ENCODE measurements at regions not wholly inside any gene's neighbourhood (a gene's known extent, or its start where the extent isn't known, plus 50 kb on each side); places are given as distances from the start of the nearest gene placed in this dataset.
"Not testable (repeated sequence)": the region's sequence is repeated elsewhere in the genome, so short reads cannot be mapped to it uniquely, and the experiment has no call there.

GRCh38 chr4:43607827-43608461, 715.4 kb downstream of the GRXCR1 start:
- no peak for DNase-seq (ENCODE audit: low read depth)

GRCh38 chr4:43619219-43619618, 726.7 kb downstream of the GRXCR1 start:
- no peak for DNase-seq (ENCODE audit: low read depth)

GRCh38 chr4:43637893-43638292, 745.4 kb downstream of the GRXCR1 start:
- not testable (repeated sequence) for DNase-seq (ENCODE audit: low read depth)

- DNase-seq (ENCODE audit: low read depth): no peak
Measured at GRCh38 chr4:43651991-43652390, 759.5 kb downstream of the GRXCR1 start.

- not testable (repeated sequence) for DNase-seq (ENCODE audit: low read depth)
Measured at GRCh38 chr4:43659547-43659946, 767.0 kb downstream of the GRXCR1 start.

GRCh38 chr4:43672265-43672885, 776.2 kb downstream of the KCTD8 start:
- not testable (repeated sequence) for DNase-seq (ENCODE audit: low read depth)

GRCh38 chr4:43680421-43680820, 768.2 kb downstream of the KCTD8 start:
- no peak for DNase-seq (ENCODE audit: low read depth)

- peak; percentile 4 for DNase-seq (ENCODE audit: low read depth)
Measured at GRCh38 chr4:43682551-43682950, 766.1 kb downstream of the KCTD8 start.

GRCh38 chr4:43690116-43690515, 758.5 kb downstream of the KCTD8 start:
- no peak for DNase-seq (ENCODE audit: low read depth)

GRCh38 chr4:43693876-43694275, 754.7 kb downstream of the KCTD8 start:
- DNase-seq (ENCODE audit: low read depth): no peak

GRCh38 chr4:43709443-43709842, 739.2 kb downstream of the KCTD8 start:
- no peak for DNase-seq (ENCODE audit: low read depth)

- no peak for DNase-seq (ENCODE audit: low read depth)
Measured at GRCh38 chr4:43716721-43717395, 731.8 kb downstream of the KCTD8 start.

- peak; percentile 2 for DNase-seq (ENCODE audit: low read depth)
Measured at GRCh38 chr4:43718369-43718768, 730.2 kb downstream of the KCTD8 start.

GRCh38 chr4:43732829-43733426, 715.7 kb downstream of the KCTD8 start:
- no peak for DNase-seq (ENCODE audit: low read depth)

- DNase-seq (ENCODE audit: low read depth): no peak
Measured at GRCh38 chr4:43742083-43742482, 706.5 kb downstream of the KCTD8 start.

- DNase-seq (ENCODE audit: low read depth): no peak
Measured at GRCh38 chr4:43754566-43754965, 694.0 kb downstream of the KCTD8 start.

GRCh38 chr4:43757147-43757546, 691.5 kb downstream of the KCTD8 start:
- peak; percentile 21 for DNase-seq (ENCODE audit: low read depth)

- no peak for DNase-seq (ENCODE audit: low read depth)
Measured at GRCh38 chr4:43758836-43759235, 689.8 kb downstream of the KCTD8 start.

- DNase-seq (ENCODE audit: low read depth): peak; percentile 1
Measured at GRCh38 chr4:43763029-43763610, 685.5 kb downstream of the KCTD8 start.

- no peak for DNase-seq (ENCODE audit: low read depth)
Measured at GRCh38 chr4:43765514-43765913, 683.1 kb downstream of the KCTD8 start.

GRCh38 chr4:43766648-43767047, 682.0 kb downstream of the KCTD8 start:
- no peak for DNase-seq (ENCODE audit: low read depth)

GRCh38 chr4:43776371-43776770, 672.2 kb downstream of the KCTD8 start:
- no peak for DNase-seq (ENCODE audit: low read depth)
